IMR-90 (cell line): ENCODE measurements at regions not wholly inside any gene's neighbourhood (a gene's known extent, or its start where the extent isn't known, plus 50 kb on each side); places are given as distances from the start of the nearest gene placed in this dataset.
A peak's percentile ranks its signal among the peaks of the same experiment; 100 is the strongest.

ENCODE experiments used
- ATAC-seq: fragments of 200-7000 bp; cut with Tn5 transposase; 2 replicates; pipeline ENCODE4 v1.9.1; 2020; ENCODE audit warnings: low read depth, mild to moderate bottlenecking, moderate library complexity
- BruUV-seq: library from RNA; stranded (reverse); fragments of 400-500 nt; replicated peaks from 2 replicates; lab custom pipeline; 2021; lab: Mats Ljungman, UMichigan
- CTCF ChIA-PET: fragments of 300-600 bp; formaldehyde crosslinking; extraction: SDS; loops from one replicate; lab custom pipeline; 2021; ENCODE audit warnings: antibody characterized with exemption; lab: Yijun Ruan, JAX
- POLR2A ChIA-PET: fragments of 300-600 bp; sonication (Branson Sonifier 250); formaldehyde crosslinking; loops from one replicate; lab custom pipeline; 2022; ENCODE audit warnings: antibody characterized with exemption; ENCODE audit not compliant: unreplicated experiment; lab: Charles Lee
- DNase-seq: peaks from one replicate; pipeline ENCODE4 v3.0.0; 2013
- H2AFZ ChIP-seq: replicated peaks from 2 replicates; pipeline ENCODE3; 2013; ENCODE audit warnings: low read length, mild to moderate bottlenecking; ENCODE audit not compliant: poor library complexity
- H2AK5ac ChIP-seq: 2 replicates; pipeline ENCODE4 v1.6.1; 2013; ENCODE audit warnings: low read depth, low read length, inconsistent platforms
- H2AK9ac ChIP-seq: replicated peaks from 2 replicates; pipeline ENCODE3; 2013; ENCODE audit warnings: mild to moderate bottlenecking, low read depth, low read length, moderate library complexity; ENCODE audit not compliant: poor library complexity
- H2BK120ac ChIP-seq: 2 replicates; pipeline ENCODE4 v1.6.1; 2013; ENCODE audit warnings: low read depth, low read length, inconsistent platforms
- H2BK15ac ChIP-seq: 3 replicates; pipeline ENCODE4 v1.6.1; 2013; ENCODE audit warnings: low read depth, low read length, inconsistent platforms
- H2BK20ac ChIP-seq: 2 replicates; pipeline ENCODE4 v1.6.1; 2013; ENCODE audit warnings: low read depth, mild to moderate bottlenecking, inconsistent platforms, low read length, moderate library complexity
- H2BK5ac ChIP-seq: 2 replicates; pipeline ENCODE4 v1.6.1; 2013; ENCODE audit warnings: mild to moderate bottlenecking, low read depth, low read length, inconsistent platforms; ENCODE audit not compliant: poor library complexity, severe bottlenecking
- H3K14ac ChIP-seq: replicated peaks from 2 replicates; pipeline ENCODE4 v1.6.1; 2013; ENCODE audit warnings: low read depth, low read length, inconsistent platforms
- H3K18ac ChIP-seq: 2 replicates; pipeline ENCODE4 v1.6.1; 2013; ENCODE audit warnings: low read depth, low read length, control low read depth
- H3K23ac ChIP-seq: 2 replicates; pipeline ENCODE4 v1.6.1; 2013; ENCODE audit warnings: low read depth, low read length, inconsistent platforms
- H3K27ac ChIP-seq: 2 replicates; pipeline ENCODE4 v1.5.1; 2013; ENCODE audit warnings: mild to moderate bottlenecking, control low read depth, low read length; ENCODE audit not compliant: insufficient read depth
- H3K27me3 ChIP-seq: 2 replicates; pipeline ENCODE4 v1.6.1; 2013; ENCODE audit warnings: low read length; ENCODE audit not compliant: control insufficient read depth, insufficient read depth
- H3K36me3 ChIP-seq: 2 replicates; pipeline ENCODE4 v1.6.1; 2013; ENCODE audit warnings: low read length, mixed read lengths; ENCODE audit not compliant: control insufficient read depth, insufficient read depth
- H3K4ac ChIP-seq: 2 replicates; pipeline ENCODE4 v1.6.1; 2013; ENCODE audit warnings: low read depth, low read length, inconsistent platforms
- H3K4me1 ChIP-seq: 2 replicates; pipeline ENCODE4 v1.6.1; 2013; ENCODE audit warnings: low read length, mixed read lengths; ENCODE audit not compliant: control insufficient read depth, insufficient read depth
- H3K4me2 ChIP-seq: 2 replicates; pipeline ENCODE4 v1.6.1; 2013; ENCODE audit warnings: low read depth, mild to moderate bottlenecking, control low read depth, low read length, moderate library complexity
- H3K4me3 ChIP-seq: 2 replicates; pipeline ENCODE4 v1.5.1; 2013; ENCODE audit warnings: low read depth, mild to moderate bottlenecking, control low read depth, low read length, moderate library complexity; ENCODE audit not compliant: insufficient read depth
- H3K56ac ChIP-seq: 2 replicates; pipeline ENCODE4 v1.6.1; 2013; ENCODE audit warnings: low read length, inconsistent platforms; ENCODE audit not compliant: insufficient read depth; ENCODE audit errors: extremely low read depth
- H3K79me1 ChIP-seq, 2 experiments: 2 replicates each; pipeline ENCODE4 v1.6.1; 2013; ENCODE audit warnings: low read length in 2 of 2, inconsistent platforms in 1 of 2, low read depth in 1 of 2
- H3K9ac ChIP-seq: 2 replicates; pipeline ENCODE4 v1.6.1; 2013; ENCODE audit warnings: low read depth, low read length, control low read depth
- H3K9me1 ChIP-seq: 2 replicates; pipeline ENCODE4 v1.6.1; 2013; ENCODE audit warnings: low read length, inconsistent platforms; ENCODE audit not compliant: insufficient read depth
- H3K9me3 ChIP-seq: 2 replicates; pipeline ENCODE4 v1.6.1; 2013; ENCODE audit warnings: low read length; ENCODE audit not compliant: control insufficient read depth, insufficient read depth
- H4K20me1 ChIP-seq: 2 replicates; pipeline ENCODE4 v1.6.1; 2013; ENCODE audit warnings: low read length, inconsistent platforms; ENCODE audit not compliant: insufficient read depth
- H4K5ac ChIP-seq: 2 replicates; pipeline ENCODE4 v1.6.1; 2013; ENCODE audit warnings: mild to moderate bottlenecking, low read depth, low read length, control low read depth
- H4K8ac ChIP-seq, 2 experiments: 2 replicates each; pipeline ENCODE4 v1.6.1; 2013; ENCODE audit warnings: low read depth in 2 of 2, low read length in 2 of 2, control low read depth in 1 of 2, inconsistent platforms in 1 of 2
- H4K91ac ChIP-seq: 2 replicates; pipeline ENCODE4 v1.6.1; 2013; ENCODE audit warnings: low read depth, low read length, inconsistent platforms; ENCODE audit not compliant: insufficient read depth
- CEBPB ChIP-seq: IDR thresholded peaks from 2 replicates; pipeline ENCODE4 v1.6.1; 2012; ENCODE audit warnings: low read depth, low read length, improper control_type of control experiment
- FOS ChIP-seq: fragments of 150-350 bp; IDR thresholded peaks from 2 replicates; pipeline ENCODE4 v1.6.1; 2016; ENCODE audit warnings: low read depth, low read length
- SMC3 ChIP-seq: fragments of 150-350 bp; IDR thresholded peaks from 2 replicates; pipeline ENCODE4 v1.6.1; 2016; ENCODE audit warnings: low read depth, mild to moderate bottlenecking, antibody characterized with exemption, low read length, moderate library complexity
- WGBS, 2 experiments: methylation state at CpG; one replicate each; pipeline versions ENCODE4 v1.1.5 to v1.1.7; 2013; ENCODE audit warnings: missing lambda C conversion rate in 2 of 2; ENCODE audit not compliant: insufficient read length in 1 of 2; ENCODE audit errors: extremely low coverage in 2 of 2; 5-methylcytosine and 5-hydroxymethylcytosine counted together
- dilution Hi-C: fragments of 300-500 bp; cut with HindIII; formaldehyde crosslinking; loops from one replicate; pipeline ENCODE4 v1.14.3; 2018; ENCODE audit warnings: low sequenced_read_pairs; ENCODE audit not compliant: unreplicated experiment
- in situ Hi-C: fragments of 300-500 bp; cut with MboI; formaldehyde crosslinking; loops from 3 replicates; pipeline ENCODE4 v1.14.3; 2019; ENCODE audit warnings: low sequenced_read_pairs, inconsistent platforms, mixed read lengths
- intact Hi-C: fragments of 100-400 bp; cut with micrococcal nuclease; formaldehyde crosslinking; loops from 2 replicates; pipeline ENCODE4 v1.10.0; 2022

GRCh38 chr11:131079036-131079435, 162.8 kb upstream of the SNX19 start:
- no peak overlapping the region for H3K4me3 ChIP-seq
- CTCF ChIA-PET: interaction anchor here (1.1 kb wide), 1 partner anchor 595 kb away, joined by 4 read pairs; no protein-coding TSS in a partner anchor
- no peak overlapping the region for H3K23ac ChIP-seq
- TF ChIP-seq CEBPB (peak; percentile 39; the same call in 1 of the 2 replicates), FOS (0 out of 2 replicates have a peak, but pooled peaks have one; percentile 3), SMC3 (no peak)
- H3K4ac ChIP-seq: no peak overlapping the region
- no peak overlapping the region for H4K91ac ChIP-seq
- no peak overlapping the region for H4K5ac ChIP-seq
- no peak overlapping the region for H3K27ac ChIP-seq
- no TSS peak for BruUV-seq
- DNase-seq (peak; percentile 44), ATAC-seq (0 out of 2 replicates have a peak, but pooled peaks have one; percentile 14)
- 39% methylated on average over 2 of the region's 3 CpGs; no CpG with 5 or more reads in 1 of the 2 experiments for WGBS, 2 experiments
- H2AK9ac ChIP-seq: no peak overlapping the region
- H3K9me1 ChIP-seq: 0 out of 2 replicates have a peak, but pooled peaks cover 4% of the 10 kb centered on the region
- no peak overlapping the region for H3K56ac ChIP-seq
- H3K79me1 ChIP-seq: no peaks in the 10 kb centered on the region
- H3K4me2 ChIP-seq: no peak overlapping the region
- H3K27me3 ChIP-seq: no peaks in the 10 kb centered on the region
- intact Hi-C loops (no loop called here), in situ Hi-C loops (no loop called here), dilution Hi-C loops (no loop called here)
- H3K14ac ChIP-seq: no peak overlapping the region
- no peak overlapping the region for H3K18ac ChIP-seq
- no peak overlapping the region for H3K9ac ChIP-seq
- H4K8ac ChIP-seq: no peak overlapping the region
- POLR2A ChIA-PET: no interaction called here
- H2BK120ac ChIP-seq: peak overlapping the region; percentile 2; the same call in 1 of the 2 replicates
- no peak overlapping the region for H2BK15ac ChIP-seq
- peaks cover 2% of the 10 kb centered on the region; the same call in 1 of the 2 replicates for H3K4me1 ChIP-seq
- H2BK5ac ChIP-seq: no peak overlapping the region
- H2BK20ac ChIP-seq: no peak overlapping the region
- H2AFZ ChIP-seq: peak overlapping the region; percentile 25
- H3K9me3 ChIP-seq: peaks cover 2% of the 10 kb centered on the region; the same call in 1 of the 2 replicates
- no peaks in the 10 kb centered on the region for H4K20me1 ChIP-seq
- no peak overlapping the region for H2AK5ac ChIP-seq
- H3K36me3 ChIP-seq: no peaks in the 10 kb centered on the region
